ENCODE measurements at regions not wholly inside any gene's neighbourhood (a gene's known extent, or its start where the extent isn't known, plus 50 kb on each side); places are given as distances from the start of the nearest gene placed in this dataset.

DNA sequence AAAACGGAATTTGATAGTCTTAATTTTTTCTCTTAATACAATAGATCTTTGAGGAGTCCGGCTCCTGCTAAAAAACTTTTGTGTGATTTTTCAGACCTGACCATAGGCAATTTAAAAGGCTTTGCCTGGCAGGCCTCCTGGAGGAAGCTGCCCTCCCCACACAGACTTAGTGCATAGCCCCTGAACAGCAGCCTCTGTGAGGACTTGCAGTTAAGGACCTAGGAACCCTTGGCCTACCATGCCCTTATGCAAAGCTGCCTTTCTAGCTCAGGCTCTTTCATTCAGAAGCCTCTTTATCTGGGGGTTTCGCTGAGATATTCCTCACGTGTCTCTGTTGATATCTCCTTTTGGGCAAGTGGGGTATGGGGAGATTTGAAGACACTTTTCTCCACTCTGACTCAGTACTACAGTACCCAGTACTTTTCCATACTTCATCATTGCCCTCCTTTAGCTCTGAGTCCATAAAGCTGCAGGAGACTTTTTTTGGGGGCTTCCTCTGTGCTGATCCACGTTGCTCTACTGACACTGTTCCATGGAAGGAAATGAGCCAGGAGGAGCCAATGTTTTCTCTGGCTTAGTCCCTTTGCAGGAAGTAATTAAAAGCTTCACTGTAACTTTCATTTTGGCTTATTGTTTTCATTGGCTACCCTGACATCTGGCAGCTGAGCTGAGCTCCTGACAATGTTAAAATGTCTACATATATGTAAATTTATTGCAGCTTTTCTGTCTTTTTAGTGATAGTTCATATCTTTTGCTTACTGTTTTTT is 283.1 kb downstream of the TDRD3 start:
- no peak for DNase-seq (ENCODE audit: low spot score)
- H3K4me3 Mint-ChIP-seq (ENCODE audit: unreplicated experiment) = no peak overlapping the region
- no peaks in the 10 kb centered on the region for H3K4me1 Mint-ChIP-seq (ENCODE audit: low read depth)
- H3K9me3 Mint-ChIP-seq (ENCODE audit: low read depth) = no peaks in the 10 kb centered on the region
- H3K27ac Mint-ChIP-seq (ENCODE audit: unreplicated experiment) = no peak overlapping the region
- no peaks in the 10 kb centered on the region for H3K36me3 Mint-ChIP-seq (ENCODE audit: low read depth)
- peaks cover 6% of the 10 kb centered on the region for H3K27me3 Mint-ChIP-seq (ENCODE audit: low read depth)
- TF ChIP-seq, protein P1, sequence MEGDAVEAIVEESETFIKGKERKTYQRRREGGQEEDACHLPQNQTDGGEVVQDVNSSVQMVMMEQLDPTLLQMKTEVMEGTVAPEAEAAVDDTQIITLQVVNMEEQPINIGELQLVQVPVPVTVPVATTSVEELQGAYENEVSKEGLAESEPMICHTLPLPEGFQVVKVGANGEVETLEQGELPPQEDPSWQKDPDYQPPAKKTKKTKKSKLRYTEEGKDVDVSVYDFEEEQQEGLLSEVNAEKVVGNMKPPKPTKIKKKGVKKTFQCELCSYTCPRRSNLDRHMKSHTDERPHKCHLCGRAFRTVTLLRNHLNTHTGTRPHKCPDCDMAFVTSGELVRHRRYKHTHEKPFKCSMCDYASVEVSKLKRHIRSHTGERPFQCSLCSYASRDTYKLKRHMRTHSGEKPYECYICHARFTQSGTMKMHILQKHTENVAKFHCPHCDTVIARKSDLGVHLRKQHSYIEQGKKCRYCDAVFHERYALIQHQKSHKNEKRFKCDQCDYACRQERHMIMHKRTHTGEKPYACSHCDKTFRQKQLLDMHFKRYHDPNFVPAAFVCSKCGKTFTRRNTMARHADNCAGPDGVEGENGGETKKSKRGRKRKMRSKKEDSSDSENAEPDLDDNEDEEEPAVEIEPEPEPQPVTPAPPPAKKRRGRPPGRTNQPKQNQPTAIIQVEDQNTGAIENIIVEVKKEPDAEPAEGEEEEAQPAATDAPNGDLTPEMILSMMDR (IDR thresholded peaks at IDR 0.05) = no peak

DNA sequence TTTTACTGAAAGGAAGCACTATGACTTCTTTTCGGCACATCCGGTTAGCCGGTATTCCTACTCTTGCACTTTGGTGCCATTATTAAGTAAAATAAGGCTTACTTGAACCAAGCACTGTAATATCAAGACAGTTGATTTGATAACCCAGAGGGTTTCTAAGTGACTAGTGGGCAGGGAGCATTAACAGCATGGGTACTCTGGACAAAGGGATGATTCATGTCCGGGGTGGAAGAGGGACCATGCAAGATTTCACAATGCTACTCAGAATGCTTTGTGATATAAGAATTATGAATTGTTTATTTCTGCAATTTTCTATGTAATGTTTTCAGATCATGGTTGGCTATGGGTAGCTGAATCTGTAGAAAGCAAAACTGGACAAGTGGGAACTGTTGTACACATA is 282.1 kb downstream of the TDRD3 start:
- Mint-ChIP-seq H3K4me3 (ENCODE audit: unreplicated experiment) (no peak overlapping the region), H3K4me1 (ENCODE audit: low read depth) (no peaks in the 10 kb centered on the region), H3K9me3 (ENCODE audit: low read depth) (no peaks in the 10 kb centered on the region), H3K27ac (ENCODE audit: unreplicated experiment) (no peak overlapping the region), H3K36me3 (ENCODE audit: low read depth) (no peaks in the 10 kb centered on the region), H3K27me3 (ENCODE audit: low read depth) (peaks cover 11% of the 10 kb centered on the region)
- no peak for DNase-seq (ENCODE audit: low spot score)
- TF ChIP-seq, protein P1 (IDR thresholded peaks at IDR 0.05) = no peak

DNA sequence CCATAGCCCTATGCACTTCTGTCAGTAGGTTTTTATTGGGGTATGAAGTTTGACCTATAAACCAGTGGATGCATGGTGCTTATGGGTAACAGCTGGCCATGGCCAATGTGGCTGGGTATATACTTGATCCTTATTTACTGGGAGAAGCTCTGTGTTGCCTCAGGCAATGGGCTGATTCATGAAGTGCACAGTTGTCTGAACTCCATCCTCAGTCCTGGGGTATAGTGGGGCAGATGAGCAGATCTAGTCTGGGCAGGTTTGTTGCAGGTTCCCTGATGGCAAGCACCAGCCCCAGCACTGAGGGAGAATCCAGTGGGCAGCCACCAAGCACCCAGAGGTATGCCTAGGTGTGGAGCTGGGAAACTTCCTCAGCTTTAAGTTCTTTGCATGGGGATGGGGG is 274.4 kb downstream of the TDRD3 start:
- Mint-ChIP-seq H3K36me3 (ENCODE audit: low read depth) (no peaks in the 10 kb centered on the region), H3K9me3 (ENCODE audit: low read depth) (peaks cover 11% of the 10 kb centered on the region), H3K4me3 (ENCODE audit: unreplicated experiment) (no peak overlapping the region), H3K27ac (ENCODE audit: unreplicated experiment) (no peak overlapping the region), H3K4me1 (ENCODE audit: low read depth) (no peaks in the 10 kb centered on the region), H3K27me3 (ENCODE audit: low read depth) (peaks cover 14% of the 10 kb centered on the region)
- TF ChIP-seq, protein P1 (IDR thresholded peaks at IDR 0.05) = no peak
- no peak for DNase-seq (ENCODE audit: low spot score)

DNA sequence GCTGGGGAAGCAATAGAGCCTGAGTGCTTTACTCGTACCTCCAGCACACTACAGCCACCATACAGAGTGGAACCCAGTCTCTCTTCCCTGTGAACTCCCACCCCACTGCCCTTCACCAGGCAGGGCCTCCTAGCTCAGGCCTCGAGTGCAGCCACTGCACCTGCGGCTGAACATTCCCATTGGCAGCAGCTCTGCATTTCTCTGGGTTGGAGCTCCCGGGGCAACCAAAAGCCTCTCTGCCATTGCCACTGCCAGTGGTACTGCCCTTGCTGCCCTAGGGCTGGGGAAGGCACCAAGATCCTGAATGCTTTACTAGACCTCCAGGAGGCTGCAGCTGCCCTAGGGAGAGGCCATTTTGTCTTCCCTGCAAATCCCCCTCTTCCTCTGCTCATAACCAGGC is 266.8 kb downstream of the TDRD3 start:
- H3K9me3 Mint-ChIP-seq (ENCODE audit: low read depth) = peaks cover 3% of the 10 kb centered on the region
- no peak overlapping the region for H3K27ac Mint-ChIP-seq (ENCODE audit: unreplicated experiment)
- no peak for DNase-seq (ENCODE audit: low spot score)
- H3K36me3 Mint-ChIP-seq (ENCODE audit: low read depth) = peaks cover 2% of the 10 kb centered on the region
- no peaks in the 10 kb centered on the region for H3K4me1 Mint-ChIP-seq (ENCODE audit: low read depth)
- no peak overlapping the region for H3K4me3 Mint-ChIP-seq (ENCODE audit: unreplicated experiment)
- TF ChIP-seq, protein P1 (IDR thresholded peaks at IDR 0.05) = no peak
- H3K27me3 Mint-ChIP-seq (ENCODE audit: low read depth) = peaks cover 4% of the 10 kb centered on the region

DNA sequence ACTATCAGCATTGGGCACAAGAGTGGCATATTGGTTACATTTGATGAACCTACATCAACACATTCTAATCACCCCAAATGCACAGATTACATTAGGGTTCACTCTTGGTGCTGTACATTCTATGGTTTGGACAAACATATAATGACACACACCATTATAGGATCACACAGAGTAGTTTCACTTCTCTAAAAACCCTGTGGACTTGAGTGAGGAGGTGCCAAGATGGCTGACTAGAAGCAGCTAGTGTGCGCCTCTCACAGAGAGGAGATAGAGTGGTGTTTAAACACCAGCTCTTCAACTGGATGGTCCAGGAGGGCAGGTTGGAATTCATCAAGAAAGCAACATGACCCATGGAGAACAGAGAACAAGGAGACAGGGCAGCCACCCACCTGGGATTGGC is 265.6 kb downstream of the TDRD3 start:
- Mint-ChIP-seq H3K9me3 (ENCODE audit: low read depth) (peaks cover 9% of the 10 kb centered on the region), H3K36me3 (ENCODE audit: low read depth) (peaks cover 4% of the 10 kb centered on the region), H3K4me1 (ENCODE audit: low read depth) (no peaks in the 10 kb centered on the region), H3K27me3 (ENCODE audit: low read depth) (peaks cover 11% of the 10 kb centered on the region), H3K27ac (ENCODE audit: unreplicated experiment) (no peak overlapping the region), H3K4me3 (ENCODE audit: unreplicated experiment) (no peak overlapping the region)
- TF ChIP-seq, protein P1 (IDR thresholded peaks at IDR 0.05) = no peak
- DNase-seq (ENCODE audit: low spot score) = no peak

Data from chondrocyte (in vitro differentiated cells).